ENCODE measurements at regions not wholly inside any gene's neighbourhood (a gene's known extent, or its start where the extent isn't known, plus 50 kb on each side); places are given as distances from the start of the nearest gene placed in this dataset.

- no peak for TF ChIP-seq EZH2phosphoT487 (IDR thresholded peaks at IDR 0.05; ENCODE audit: borderline replicate concordance, low read depth)
- TF ChIP-seq, protein P1, sequence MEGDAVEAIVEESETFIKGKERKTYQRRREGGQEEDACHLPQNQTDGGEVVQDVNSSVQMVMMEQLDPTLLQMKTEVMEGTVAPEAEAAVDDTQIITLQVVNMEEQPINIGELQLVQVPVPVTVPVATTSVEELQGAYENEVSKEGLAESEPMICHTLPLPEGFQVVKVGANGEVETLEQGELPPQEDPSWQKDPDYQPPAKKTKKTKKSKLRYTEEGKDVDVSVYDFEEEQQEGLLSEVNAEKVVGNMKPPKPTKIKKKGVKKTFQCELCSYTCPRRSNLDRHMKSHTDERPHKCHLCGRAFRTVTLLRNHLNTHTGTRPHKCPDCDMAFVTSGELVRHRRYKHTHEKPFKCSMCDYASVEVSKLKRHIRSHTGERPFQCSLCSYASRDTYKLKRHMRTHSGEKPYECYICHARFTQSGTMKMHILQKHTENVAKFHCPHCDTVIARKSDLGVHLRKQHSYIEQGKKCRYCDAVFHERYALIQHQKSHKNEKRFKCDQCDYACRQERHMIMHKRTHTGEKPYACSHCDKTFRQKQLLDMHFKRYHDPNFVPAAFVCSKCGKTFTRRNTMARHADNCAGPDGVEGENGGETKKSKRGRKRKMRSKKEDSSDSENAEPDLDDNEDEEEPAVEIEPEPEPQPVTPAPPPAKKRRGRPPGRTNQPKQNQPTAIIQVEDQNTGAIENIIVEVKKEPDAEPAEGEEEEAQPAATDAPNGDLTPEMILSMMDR (IDR thresholded peaks at IDR 0.05) = no peak
- TF ChIP-seq YY1 (IDR thresholded peaks at IDR 0.05; ENCODE audit: low read depth) = no peak
- TF ChIP-seq POLR2AphosphoS5 (IDR thresholded peaks at IDR 0.05; ENCODE audit: low read depth, low read length) = no peak
- TF ChIP-seq EP300 (IDR thresholded peaks at IDR 0.05; ENCODE audit: borderline replicate concordance in 1 of 2, low read depth in 1 of 2, low read length in 1 of 2) = no peak
- no peak for TF ChIP-seq SMC3 (IDR thresholded peaks at IDR 0.05; ENCODE audit: low read depth, low read length)
These were observed 288.5 kb upstream of the SNX7 start for GRCh38 chr1:98373056-98373455.
